DND-41 (cell line): ENCODE measurements at regions not wholly inside any gene's neighbourhood (a gene's known extent, or its start where the extent isn't known, plus 50 kb on each side); places are given as distances from the start of the nearest gene placed in this dataset.

Source experiments
- ATAC-seq: fragments of 200-7000 bp; cut with Tn5 transposase; 3 replicates; pipeline ENCODE4 v1.9.1; 2021; ENCODE audit warnings: low read depth; ENCODE audit not compliant: insufficient read depth
- DNase-seq: peaks from one replicate; pipeline ENCODE4 v3.0.0-alpha.2; 2020
- H2AFZ ChIP-seq: 2 replicates; pipeline ENCODE4 v1.6.0; 2012; ENCODE audit warnings: low read depth, low read length
- H3K27ac ChIP-seq: 2 replicates; pipeline ENCODE4 v1.5.1; 2012; ENCODE audit warnings: low read length, inconsistent platforms
- H3K27me3 ChIP-seq: fragments of 200-600 bp; sonication (generic); 2 replicates; pipeline ENCODE4 v1.6.0; 2012; ENCODE audit warnings: low read length, mild to moderate bottlenecking, inconsistent platforms; ENCODE audit not compliant: insufficient read depth, poor library complexity
- H3K36me3 ChIP-seq: 2 replicates; pipeline ENCODE4 v1.5.1; 2012; ENCODE audit warnings: low read length, inconsistent platforms; ENCODE audit not compliant: insufficient read depth
- H3K4me1 ChIP-seq: 2 replicates; pipeline ENCODE4 v1.5.1; 2012; ENCODE audit warnings: mild to moderate bottlenecking, low read length; ENCODE audit not compliant: insufficient read depth
- H3K4me2 ChIP-seq: 2 replicates; pipeline ENCODE4 v1.6.0; 2012; ENCODE audit warnings: mild to moderate bottlenecking, moderate library complexity, low read length, inconsistent platforms; ENCODE audit not compliant: insufficient read depth
- H3K4me3 ChIP-seq, 2 experiments: fragments of 200-600 bp in 1 of 2; shearing (Covaris generic) in 1 of 2; 2 replicates each; pipeline ENCODE4 v1.5.1; 2012 to 2016; ENCODE audit warnings: inconsistent platforms in 2 of 2, low read length in 2 of 2, mild to moderate bottlenecking in 2 of 2, low read depth in 1 of 2, moderate library complexity in 1 of 2
- H3K79me2 ChIP-seq: 2 replicates; pipeline ENCODE4 v1.6.0; 2012; ENCODE audit warnings: low read length, inconsistent platforms; ENCODE audit not compliant: insufficient read depth
- H3K9ac ChIP-seq: 2 replicates; pipeline ENCODE4 v1.6.0; 2012; ENCODE audit warnings: low read depth, mild to moderate bottlenecking, inconsistent platforms, low read length, moderate library complexity
- H3K9me3 ChIP-seq: 2 replicates; pipeline ENCODE4 v1.5.1; 2012; ENCODE audit warnings: low read length, moderate library complexity, mild to moderate bottlenecking, inconsistent platforms; ENCODE audit not compliant: insufficient read depth, severe bottlenecking
- H4K20me1 ChIP-seq: 2 replicates; pipeline ENCODE4 v1.6.0; 2012; ENCODE audit warnings: low read length; ENCODE audit not compliant: insufficient read depth
- CTCF ChIP-seq: IDR thresholded peaks from 2 replicates; pipeline ENCODE4 v1.5.1; 2012; ENCODE audit warnings: borderline replicate concordance, low read length, moderate library complexity, mild to moderate bottlenecking; ENCODE audit not compliant: poor library complexity, severe bottlenecking; ENCODE audit errors: extremely low read depth
- EZH2 ChIP-seq: IDR thresholded peaks from 3 replicates; pipeline ENCODE4 v1.6.1; 2012; ENCODE audit warnings: borderline replicate concordance, low read depth, mild to moderate bottlenecking, moderate library complexity, low read length, inconsistent platforms; ENCODE audit not compliant: severe bottlenecking

GRCh38 chr2:16172324-16173175 is 232.2 kb downstream of the MYCN start:
- ATAC-seq: no peak
- H3K9me3 ChIP-seq: no peaks in the 10 kb centered on the region
- H4K20me1 ChIP-seq: no peaks in the 10 kb centered on the region
- no peak overlapping the region for H2AFZ ChIP-seq
- no peak overlapping the region for H3K4me3 ChIP-seq
- TF ChIP-seq CTCF (no peak), EZH2 (no peak)
- no peaks in the 10 kb centered on the region for H3K27me3 ChIP-seq
- H3K4me1 ChIP-seq: no peaks in the 10 kb centered on the region
- H3K36me3 ChIP-seq: no peaks in the 10 kb centered on the region
- H3K79me2 ChIP-seq: no peaks in the 10 kb centered on the region
- no peak overlapping the region for H3K9ac ChIP-seq
- H3K4me2 ChIP-seq: no peak overlapping the region
- DNase-seq: no peak
- H3K27ac ChIP-seq: no peak overlapping the region

GRCh38 chr2:16171425-16171920 is 231.1 kb downstream of the MYCN start:
- DNase-seq: no peak
- ATAC-seq: no peak
- Histone ChIP-seq H3K4me1 (no peaks in the 10 kb centered on the region), H3K27ac (no peak overlapping the region), H3K27me3 (no peaks in the 10 kb centered on the region), H3K36me3 (no peaks in the 10 kb centered on the region), H3K9me3 (no peaks in the 10 kb centered on the region), H3K4me3 (no peak overlapping the region), H3K79me2 (no peaks in the 10 kb centered on the region), H3K9ac (no peak overlapping the region), H2AFZ (no peak overlapping the region), H4K20me1 (no peaks in the 10 kb centered on the region), H3K4me2 (no peak overlapping the region)
- no peak for TF ChIP-seq EZH2
- no peak for TF ChIP-seq CTCF

GRCh38 chr2:16170675-16171424 is 230.5 kb downstream of the MYCN start:
- Histone ChIP-seq H3K9me3 (no peaks in the 10 kb centered on the region), H3K4me3 (no peak overlapping the region), H3K27ac (no peak overlapping the region), H3K4me2 (no peak overlapping the region), H4K20me1 (no peaks in the 10 kb centered on the region), H3K9ac (no peak overlapping the region), H3K27me3 (no peaks in the 10 kb centered on the region), H3K36me3 (no peaks in the 10 kb centered on the region), H3K79me2 (no peaks in the 10 kb centered on the region), H2AFZ (no peak overlapping the region), H3K4me1 (no peaks in the 10 kb centered on the region)
- TF ChIP-seq CTCF (no peak), EZH2 (no peak)
- DNase-seq (no peak), ATAC-seq (no peak)
